HFFc6 (cell line): ENCODE measurements at regions not wholly inside any gene's neighbourhood (a gene's known extent, or its start where the extent isn't known, plus 50 kb on each side); places are given as distances from the start of the nearest gene placed in this dataset.

Source experiments
- DNase-seq: peaks from one replicate; pipeline ENCODE4 v3.0.0-alpha.2; 2018
- H3K27ac Mint-ChIP-seq: 2 replicates; pipeline ENCODE4 v1.8.0; 2020; ENCODE audit warnings: mild to moderate bottlenecking, mixed read lengths
- H3K27me3 Mint-ChIP-seq: 2 replicates; pipeline ENCODE4 v1.8.0; 2021; ENCODE audit warnings: mild to moderate bottlenecking, moderate library complexity, mixed read lengths; ENCODE audit not compliant: insufficient read depth
- H3K36me3 Mint-ChIP-seq: 2 replicates; pipeline ENCODE4 v1.8.0; 2021; ENCODE audit warnings: low read depth, mixed read lengths
- H3K4me1 Mint-ChIP-seq: 2 replicates; pipeline ENCODE4 v1.8.0; 2020; ENCODE audit warnings: low read depth, mixed read lengths
- H3K4me3 Mint-ChIP-seq: 2 replicates; pipeline ENCODE4 v1.8.0; 2020; ENCODE audit warnings: mild to moderate bottlenecking, moderate library complexity, mixed read lengths
- H3K9me3 Mint-ChIP-seq: 2 replicates; pipeline ENCODE4 v1.8.0; 2020; ENCODE audit warnings: mild to moderate bottlenecking, mixed read lengths
- CTCF ChIP-seq: fragments of 200-600 bp; sonication (generic); IDR thresholded peaks from 2 replicates; pipeline ENCODE4 v1.5.0; 2021; ENCODE audit warnings: antibody characterized with exemption, mild to moderate bottlenecking

GRCh38 chr12:24605916-24606315 is 343.0 kb downstream of the BCAT1 start:
- Mint-ChIP-seq H3K9me3 (peaks cover 5% of the 10 kb centered on the region; the same call in 1 of the 2 replicates), H3K4me1 (peaks cover 3% of the 10 kb centered on the region), H3K36me3 (no peaks in the 10 kb centered on the region), H3K27me3 (no peaks in the 10 kb centered on the region), H3K27ac (no peak overlapping the region), H3K4me3 (no peak overlapping the region)
- TF ChIP-seq CTCF = no peak
- no peak for DNase-seq

- no peaks in the 10 kb centered on the region for H3K27me3 Mint-ChIP-seq
- no peak overlapping the region for H3K27ac Mint-ChIP-seq
- no peak for DNase-seq
- H3K9me3 Mint-ChIP-seq = peaks cover 5% of the 10 kb centered on the region; the same call in 1 of the 2 replicates
- H3K4me1 Mint-ChIP-seq = peaks cover 8% of the 10 kb centered on the region
- TF ChIP-seq CTCF = no peak
- H3K36me3 Mint-ChIP-seq = no peaks in the 10 kb centered on the region
- H3K4me3 Mint-ChIP-seq = no peak overlapping the region
Measured at GRCh38 chr12:24605466-24605865, 343.4 kb downstream of the BCAT1 start.

- Mint-ChIP-seq H3K9me3 (no peaks in the 10 kb centered on the region), H3K4me1 (peaks cover 15% of the 10 kb centered on the region), H3K27me3 (no peaks in the 10 kb centered on the region), H3K4me3 (no peak overlapping the region), H3K36me3 (no peaks in the 10 kb centered on the region), H3K27ac (no peak overlapping the region)
- no peak for TF ChIP-seq CTCF
- DNase-seq = no peak
Measured at GRCh38 chr12:24603371-24603770, 345.5 kb downstream of the BCAT1 start.

GRCh38 chr12:24600996-24601395 is 347.9 kb downstream of the BCAT1 start:
- Mint-ChIP-seq H3K4me1 (peaks cover 15% of the 10 kb centered on the region), H3K27me3 (no peaks in the 10 kb centered on the region), H3K36me3 (no peaks in the 10 kb centered on the region)

GRCh38 chr12:24600551-24600950 is 348.4 kb downstream of the BCAT1 start:
- Mint-ChIP-seq H3K27me3 (no peaks in the 10 kb centered on the region), H3K36me3 (no peaks in the 10 kb centered on the region), H3K4me1 (peaks cover 15% of the 10 kb centered on the region), H3K4me3 (peak overlapping the region; percentile 27; the same call in 1 of the 2 replicates), H3K27ac (no peak overlapping the region; the same call in 1 of the 2 replicates), H3K9me3 (no peaks in the 10 kb centered on the region)
- no peak for TF ChIP-seq CTCF
- DNase-seq = no peak

More at GRCh38 chr12:24600996-24601395, 347.9 kb downstream of the BCAT1 start:
- no peak overlapping the region; the same call in 1 of the 2 replicates for H3K27ac Mint-ChIP-seq
- peak; percentile 69 for DNase-seq
- peak overlapping the region; percentile 27; the same call in 1 of the 2 replicates for H3K4me3 Mint-ChIP-seq
- no peaks in the 10 kb centered on the region for H3K9me3 Mint-ChIP-seq
- TF ChIP-seq CTCF = no peak

GRCh38 chr12:24599736-24600135 is 349.2 kb downstream of the BCAT1 start:
- TF ChIP-seq CTCF = no peak
- DNase-seq = no peak
- Mint-ChIP-seq H3K36me3 (no peaks in the 10 kb centered on the region), H3K4me1 (peaks cover 15% of the 10 kb centered on the region), H3K4me3 (no peak overlapping the region), H3K27me3 (no peaks in the 10 kb centered on the region; the same call in none of the 2 replicates), H3K27ac (no peak overlapping the region), H3K9me3 (no peaks in the 10 kb centered on the region)
